Activated naive CD4-positive, alpha-beta T cell (primary cell): ENCODE measurements at regions not wholly inside any gene's neighbourhood (a gene's known extent, or its start where the extent isn't known, plus 50 kb on each side); places are given as distances from the start of the nearest gene placed in this dataset.

Experiments used
- DNase-seq, 4 experiments: peaks; one replicate each; lab custom pipeline; 2025; lab: John Stamatoyannopoulos, UW

- DNase-seq: no peak
Observed at GRCh38 chr2:7887441-7887840, 794.4 kb upstream of the ID2 start.

GRCh38 chr2:7888876-7889275, 793.0 kb upstream of the ID2 start:
- no peak for DNase-seq

GRCh38 chr2:7891312-7891711, 790.5 kb upstream of the ID2 start:
- no peak for DNase-seq

- no peak for DNase-seq
Observed at GRCh38 chr2:7895289-7895688, 786.6 kb upstream of the ID2 start.

GRCh38 chr2:7896940-7897487, 784.8 kb upstream of the ID2 start:
- DNase-seq: no peak

GRCh38 chr2:7899241-7899640, 782.6 kb upstream of the ID2 start:
- DNase-seq: no peak

- DNase-seq: no peak
Observed at GRCh38 chr2:7899923-7900322, 781.9 kb upstream of the ID2 start.

- DNase-seq: no peak
Observed at GRCh38 chr2:7900593-7900992, 781.3 kb upstream of the ID2 start.

GRCh38 chr2:7902251-7902765, 779.5 kb upstream of the ID2 start:
- DNase-seq: no peak

- DNase-seq: no peak
Observed at GRCh38 chr2:7904319-7904718, 777.5 kb upstream of the ID2 start.

GRCh38 chr2:7905756-7906155, 776.1 kb upstream of the ID2 start:
- DNase-seq: no peak

- DNase-seq: no peak
Observed at GRCh38 chr2:7906431-7906830, 775.4 kb upstream of the ID2 start.

- no peak for DNase-seq
Observed at GRCh38 chr2:7907041-7907440, 774.8 kb upstream of the ID2 start.

- DNase-seq: no peak
Observed at GRCh38 chr2:7910752-7911151, 771.1 kb upstream of the ID2 start.

- no peak for DNase-seq
Observed at GRCh38 chr2:7911196-7911595, 770.7 kb upstream of the ID2 start.

- DNase-seq: no peak
Observed at GRCh38 chr2:7913974-7914373, 767.9 kb upstream of the ID2 start.

- DNase-seq: no peak
Observed at GRCh38 chr2:7915302-7916091, 766.4 kb upstream of the ID2 start.

GRCh38 chr2:7916670-7917069, 765.2 kb upstream of the ID2 start:
- no peak for DNase-seq

GRCh38 chr2:7919510-7919909, 762.3 kb upstream of the ID2 start:
- DNase-seq: no peak

GRCh38 chr2:7924023-7924762, 757.7 kb upstream of the ID2 start:
- DNase-seq: no peak

- DNase-seq: no peak
Observed at GRCh38 chr2:7925506-7925905, 756.4 kb upstream of the ID2 start.

- DNase-seq: no peak
Observed at GRCh38 chr2:7927691-7928090, 754.2 kb upstream of the ID2 start.

- no peak for DNase-seq
Observed at GRCh38 chr2:7929281-7929680, 752.6 kb upstream of the ID2 start.
